ENCODE measurements at regions not wholly inside any gene's neighbourhood (a gene's known extent, or its start where the extent isn't known, plus 50 kb on each side); places are given as distances from the start of the nearest gene placed in this dataset.

DNA sequence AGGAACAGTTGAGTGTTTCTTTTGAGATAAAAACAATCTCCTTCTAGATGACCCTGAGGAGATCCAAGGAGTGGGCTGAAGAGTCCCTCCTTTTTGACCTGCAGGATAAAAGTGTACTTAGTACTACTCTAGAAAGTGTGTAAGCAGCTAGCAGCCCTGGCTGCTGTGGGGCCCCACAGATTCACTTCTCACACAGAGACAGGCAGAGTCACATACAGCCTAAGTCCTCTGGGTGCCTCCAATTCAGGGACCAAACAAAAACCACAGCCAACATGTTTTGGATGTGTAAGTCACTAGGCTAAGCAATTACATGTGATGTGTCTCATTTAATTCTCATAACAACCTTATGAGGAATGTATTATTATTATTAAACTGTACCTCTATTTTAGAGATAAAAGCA lies 97.1 kb downstream of the TMEM100 start:
- TF ChIP-seq TEAD4 (IDR thresholded peaks at IDR 0.05) = no peak
- no peak for TF ChIP-seq FOXM1 (IDR thresholded peaks at IDR 0.05; ENCODE audit: borderline replicate concordance, low read depth)
- no peak for TF ChIP-seq EP300 (IDR thresholded peaks at IDR 0.05; ENCODE audit: borderline replicate concordance)
- no peak for TF ChIP-seq NFIC (IDR thresholded peaks at IDR 0.05)
- TF ChIP-seq CEBPB (IDR thresholded peaks at IDR 0.05) = no peak
- TF ChIP-seq, protein P1, sequence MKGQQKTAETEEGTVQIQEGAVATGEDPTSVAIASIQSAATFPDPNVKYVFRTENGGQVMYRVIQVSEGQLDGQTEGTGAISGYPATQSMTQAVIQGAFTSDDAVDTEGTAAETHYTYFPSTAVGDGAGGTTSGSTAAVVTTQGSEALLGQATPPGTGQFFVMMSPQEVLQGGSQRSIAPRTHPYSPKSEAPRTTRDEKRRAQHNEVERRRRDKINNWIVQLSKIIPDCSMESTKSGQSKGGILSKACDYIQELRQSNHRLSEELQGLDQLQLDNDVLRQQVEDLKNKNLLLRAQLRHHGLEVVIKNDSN (IDR thresholded peaks at IDR 0.05) = no peak
- TF ChIP-seq EGR1 (IDR thresholded peaks at IDR 0.05) = no peak
- TF ChIP-seq TAF1 (IDR thresholded peaks at IDR 0.05; ENCODE audit: low read depth) = no peak
- TF ChIP-seq RAD21 (IDR thresholded peaks at IDR 0.05; ENCODE audit: low read depth) = no peak
- no peak for TF ChIP-seq TCF12 (IDR thresholded peaks at IDR 0.05; ENCODE audit: low read depth)
- TF ChIP-seq, protein P2, sequence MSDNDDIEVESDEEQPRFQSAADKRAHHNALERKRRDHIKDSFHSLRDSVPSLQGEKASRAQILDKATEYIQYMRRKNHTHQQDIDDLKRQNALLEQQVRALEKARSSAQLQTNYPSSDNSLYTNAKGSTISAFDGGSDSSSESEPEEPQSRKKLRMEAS (IDR thresholded peaks at IDR 0.05) = no peak

DNA sequence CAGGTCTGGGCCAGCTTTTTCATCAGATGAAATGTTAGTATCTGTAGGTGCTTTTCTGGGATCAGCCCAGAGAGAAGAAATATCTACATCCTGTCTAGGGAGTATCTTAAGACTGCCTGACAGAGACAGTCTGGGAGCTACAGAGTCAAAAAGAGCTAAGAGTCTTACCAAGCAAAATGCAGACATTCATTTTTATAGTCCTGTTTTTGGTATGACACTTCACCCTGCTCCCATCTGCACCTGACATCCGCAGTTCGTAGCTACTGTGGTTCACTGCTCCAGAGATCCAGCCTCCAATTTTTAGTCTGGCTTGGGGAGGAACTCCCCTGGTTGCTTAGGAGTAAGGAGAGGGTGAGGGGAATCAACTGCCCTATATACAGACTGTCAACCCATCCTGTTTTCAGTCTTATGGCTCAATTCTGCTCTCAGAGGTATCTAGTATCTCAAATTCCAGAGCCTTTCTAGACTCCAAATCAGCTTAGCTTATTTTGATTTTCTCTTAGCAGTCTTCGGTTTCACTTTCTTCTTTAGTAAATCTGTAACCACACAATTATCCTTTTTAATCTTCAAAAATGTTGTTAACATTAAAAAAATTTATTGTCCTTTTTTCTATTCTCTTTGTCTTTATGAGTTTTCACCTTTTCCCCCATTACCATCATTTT lies 97.8 kb downstream of the TMEM100 start:
- TF ChIP-seq RAD21 (IDR thresholded peaks at IDR 0.05; ENCODE audit: low read depth) (no peak), NFIC (IDR thresholded peaks at IDR 0.05) (no peak), TEAD4 (IDR thresholded peaks at IDR 0.05) (no peak), EP300 (IDR thresholded peaks at IDR 0.05; ENCODE audit: borderline replicate concordance) (no peak), EGR1 (IDR thresholded peaks at IDR 0.05) (no peak), TCF12 (IDR thresholded peaks at IDR 0.05; ENCODE audit: low read depth) (no peak), CEBPB (IDR thresholded peaks at IDR 0.05) (no peak), CREB1 (IDR thresholded peaks at IDR 0.05; ENCODE audit: low read depth) (no peak), YY1 (IDR thresholded peaks at IDR 0.05; ENCODE audit: low read depth) (no peak), ZBTB7A (IDR thresholded peaks at IDR 0.05; ENCODE audit: low read depth) (no peak), TAF1 (IDR thresholded peaks at IDR 0.05; ENCODE audit: low read depth) (no peak), FOXM1 (IDR thresholded peaks at IDR 0.05; ENCODE audit: borderline replicate concordance, low read depth) (no peak)
- TF ChIP-seq, protein P3, sequence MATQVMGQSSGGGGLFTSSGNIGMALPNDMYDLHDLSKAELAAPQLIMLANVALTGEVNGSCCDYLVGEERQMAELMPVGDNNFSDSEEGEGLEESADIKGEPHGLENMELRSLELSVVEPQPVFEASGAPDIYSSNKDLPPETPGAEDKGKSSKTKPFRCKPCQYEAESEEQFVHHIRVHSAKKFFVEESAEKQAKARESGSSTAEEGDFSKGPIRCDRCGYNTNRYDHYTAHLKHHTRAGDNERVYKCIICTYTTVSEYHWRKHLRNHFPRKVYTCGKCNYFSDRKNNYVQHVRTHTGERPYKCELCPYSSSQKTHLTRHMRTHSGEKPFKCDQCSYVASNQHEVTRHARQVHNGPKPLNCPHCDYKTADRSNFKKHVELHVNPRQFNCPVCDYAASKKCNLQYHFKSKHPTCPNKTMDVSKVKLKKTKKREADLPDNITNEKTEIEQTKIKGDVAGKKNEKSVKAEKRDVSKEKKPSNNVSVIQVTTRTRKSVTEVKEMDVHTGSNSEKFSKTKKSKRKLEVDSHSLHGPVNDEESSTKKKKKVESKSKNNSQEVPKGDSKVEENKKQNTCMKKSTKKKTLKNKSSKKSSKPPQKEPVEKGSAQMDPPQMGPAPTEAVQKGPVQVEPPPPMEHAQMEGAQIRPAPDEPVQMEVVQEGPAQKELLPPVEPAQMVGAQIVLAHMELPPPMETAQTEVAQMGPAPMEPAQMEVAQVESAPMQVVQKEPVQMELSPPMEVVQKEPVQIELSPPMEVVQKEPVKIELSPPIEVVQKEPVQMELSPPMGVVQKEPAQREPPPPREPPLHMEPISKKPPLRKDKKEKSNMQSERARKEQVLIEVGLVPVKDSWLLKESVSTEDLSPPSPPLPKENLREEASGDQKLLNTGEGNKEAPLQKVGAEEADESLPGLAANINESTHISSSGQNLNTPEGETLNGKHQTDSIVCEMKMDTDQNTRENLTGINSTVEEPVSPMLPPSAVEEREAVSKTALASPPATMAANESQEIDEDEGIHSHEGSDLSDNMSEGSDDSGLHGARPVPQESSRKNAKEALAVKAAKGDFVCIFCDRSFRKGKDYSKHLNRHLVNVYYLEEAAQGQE (IDR thresholded peaks at IDR 0.05; ENCODE audit: low read depth) = no peak
- TF ChIP-seq, protein P2 (IDR thresholded peaks at IDR 0.05) = no peak
- TF ChIP-seq, protein P1 (IDR thresholded peaks at IDR 0.05) = no peak

DNA sequence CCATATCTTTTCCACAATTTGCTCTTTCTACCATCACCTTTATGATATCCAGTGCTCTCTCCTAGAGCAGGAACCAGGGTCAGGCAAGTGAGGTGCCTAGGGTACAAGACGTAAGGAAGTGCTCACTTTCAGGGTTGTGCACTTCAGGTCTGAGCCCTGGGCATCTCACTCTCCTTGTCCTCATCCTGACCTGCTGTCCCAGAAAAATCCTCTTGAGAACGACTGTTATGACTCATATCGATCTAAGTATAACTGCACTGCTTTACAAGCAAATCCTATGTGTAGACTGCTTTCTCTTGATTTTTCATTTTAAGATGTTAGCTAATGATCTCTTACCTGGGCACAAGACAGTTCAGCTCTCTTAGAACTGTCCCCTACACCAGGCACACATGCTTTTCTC lies 100.1 kb downstream of the TMEM100 start:
- TF ChIP-seq, protein P3 (IDR thresholded peaks at IDR 0.05; ENCODE audit: low read depth) = no peak
- no peak for TF ChIP-seq NFIC (IDR thresholded peaks at IDR 0.05)
- no peak for TF ChIP-seq EP300 (IDR thresholded peaks at IDR 0.05; ENCODE audit: borderline replicate concordance)

DNA sequence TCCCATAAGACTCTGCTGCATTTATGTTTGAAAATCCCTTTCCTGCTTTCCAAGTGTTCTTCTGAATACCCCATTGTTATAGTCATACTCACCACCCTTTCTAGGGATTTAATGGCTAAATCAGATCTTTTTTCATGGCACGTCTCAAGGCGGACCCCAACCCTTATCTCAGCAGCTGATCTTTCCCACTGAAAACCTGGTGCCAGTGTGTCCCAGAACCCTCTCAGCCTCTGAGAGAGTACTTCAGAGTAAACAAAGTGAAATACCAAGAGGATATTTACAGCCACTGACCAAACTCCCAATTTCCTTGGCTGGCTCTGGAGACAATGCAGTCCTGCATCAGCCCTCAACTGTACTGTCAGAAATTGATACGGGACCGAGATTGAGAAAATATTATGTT lies 101.7 kb downstream of the TMEM100 start:
- no peak for TF ChIP-seq TEAD4 (IDR thresholded peaks at IDR 0.05)
- TF ChIP-seq, protein P1 (IDR thresholded peaks at IDR 0.05) = no peak
- no peak for TF ChIP-seq YY1 (IDR thresholded peaks at IDR 0.05; ENCODE audit: low read depth)
- TF ChIP-seq CREB1 (IDR thresholded peaks at IDR 0.05; ENCODE audit: low read depth) = no peak
- TF ChIP-seq NFIC (IDR thresholded peaks at IDR 0.05) = no peak
- no peak for TF ChIP-seq ZBTB7A (IDR thresholded peaks at IDR 0.05; ENCODE audit: low read depth)
- TF ChIP-seq, protein P2 (IDR thresholded peaks at IDR 0.05) = no peak
- TF ChIP-seq CEBPB (IDR thresholded peaks at IDR 0.05) = no peak
- TF ChIP-seq EGR1 (IDR thresholded peaks at IDR 0.05) = no peak
- TF ChIP-seq RAD21 (IDR thresholded peaks at IDR 0.05; ENCODE audit: low read depth) = no peak
- no peak for TF ChIP-seq TAF1 (IDR thresholded peaks at IDR 0.05; ENCODE audit: low read depth)
- TF ChIP-seq, protein P3 (IDR thresholded peaks at IDR 0.05; ENCODE audit: low read depth) = no peak
- no peak for TF ChIP-seq EP300 (IDR thresholded peaks at IDR 0.05; ENCODE audit: borderline replicate concordance)
- TF ChIP-seq TCF12 (IDR thresholded peaks at IDR 0.05; ENCODE audit: low read depth) = no peak

Data from Ishikawa (cell line).